ENCODE measurements at regions not wholly inside any gene's neighbourhood (a gene's known extent, or its start where the extent isn't known, plus 50 kb on each side); places are given as distances from the start of the nearest gene placed in this dataset.

DNA sequence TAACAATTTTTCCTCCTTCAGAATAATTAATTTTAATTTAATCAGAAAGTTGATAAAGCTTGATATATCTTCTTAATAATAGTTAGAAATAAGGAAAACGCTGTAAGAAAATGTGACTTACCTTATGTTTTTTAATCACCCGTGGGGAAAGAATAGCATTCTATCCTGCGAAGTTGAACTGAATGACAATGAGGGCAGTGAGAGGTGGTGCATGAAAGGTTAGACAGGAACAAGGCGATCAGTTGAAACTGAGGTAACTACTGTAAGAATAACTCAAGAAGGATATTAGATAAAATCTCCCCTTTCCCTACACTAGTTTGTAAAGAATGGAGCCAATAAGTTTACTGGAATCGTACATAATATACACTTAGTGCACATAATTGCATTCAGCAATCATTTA lies 655.0 kb upstream of the NCAM2 start:
- H3K4me3 Mint-ChIP-seq: no peak overlapping the region
- ATAC-seq (no peak), DNase-seq (no peak)
- H3K27me3 Mint-ChIP-seq: no peaks in the 10 kb centered on the region
- no peaks in the 10 kb centered on the region for H3K36me3 Mint-ChIP-seq (ENCODE audit: low read depth)
- no peak overlapping the region for H3K27ac Mint-ChIP-seq
- peaks cover 7% of the 10 kb centered on the region for H3K9me3 Mint-ChIP-seq
- no peaks in the 10 kb centered on the region for H3K4me1 Mint-ChIP-seq

DNA sequence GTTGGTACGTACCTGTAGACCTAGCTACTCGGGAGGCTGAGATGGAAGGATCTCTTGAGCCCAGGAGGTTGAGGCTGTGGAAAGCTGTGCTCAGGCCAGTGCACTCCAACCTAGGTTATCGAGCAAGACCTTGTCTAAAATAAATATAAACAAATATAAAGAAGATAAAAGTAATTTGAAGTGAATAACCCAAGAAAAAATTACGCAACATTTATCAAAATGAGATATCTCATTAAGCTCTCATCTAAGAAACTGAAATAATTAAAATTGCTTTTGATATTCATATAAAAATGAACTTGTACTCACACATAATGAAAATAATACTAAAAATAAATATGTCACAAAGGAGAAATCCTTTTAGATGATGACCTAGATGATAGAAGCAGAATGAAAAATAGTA lies 647.1 kb upstream of the NCAM2 start:
- H3K27ac Mint-ChIP-seq: no peak overlapping the region
- H3K4me1 Mint-ChIP-seq: no peaks in the 10 kb centered on the region
- H3K36me3 Mint-ChIP-seq (ENCODE audit: low read depth): no peaks in the 10 kb centered on the region
- no peak for ATAC-seq
- H3K9me3 Mint-ChIP-seq: peaks cover 8% of the 10 kb centered on the region
- no peaks in the 10 kb centered on the region for H3K27me3 Mint-ChIP-seq
- DNase-seq: no peak
- H3K4me3 Mint-ChIP-seq: no peak overlapping the region

GRCh38 chr21:20353351-20353750 lies 644.9 kb upstream of the NCAM2 start:
- H3K36me3 Mint-ChIP-seq (ENCODE audit: low read depth): no peaks in the 10 kb centered on the region
- no peak overlapping the region for H3K27ac Mint-ChIP-seq
- no peak overlapping the region for H3K4me3 Mint-ChIP-seq
- DNase-seq (no peak), ATAC-seq (no peak)
- no peaks in the 10 kb centered on the region for H3K4me1 Mint-ChIP-seq
- no peaks in the 10 kb centered on the region for H3K27me3 Mint-ChIP-seq
- H3K9me3 Mint-ChIP-seq: peaks cover 10% of the 10 kb centered on the region

- no peak overlapping the region for H3K4me3 Mint-ChIP-seq
- H3K27me3 Mint-ChIP-seq: no peaks in the 10 kb centered on the region
- ATAC-seq: no peak
- DNase-seq: no peak
- no peaks in the 10 kb centered on the region for H3K4me1 Mint-ChIP-seq
- no peaks in the 10 kb centered on the region for H3K36me3 Mint-ChIP-seq (ENCODE audit: low read depth)
- H3K27ac Mint-ChIP-seq: no peak overlapping the region
- peaks cover 5% of the 10 kb centered on the region for H3K9me3 Mint-ChIP-seq
Measured at GRCh38 chr21:20373031-20373430, 625.2 kb upstream of the NCAM2 start.

- Mint-ChIP-seq H3K4me3 (no peak overlapping the region), H3K27ac (no peak overlapping the region), H3K4me1 (no peaks in the 10 kb centered on the region), H3K36me3 (ENCODE audit: low read depth) (no peaks in the 10 kb centered on the region), H3K9me3 (no peaks in the 10 kb centered on the region), H3K27me3 (no peaks in the 10 kb centered on the region)
- ATAC-seq: no peak
- no peak for DNase-seq
Measured at GRCh38 chr21:20377250-20377649, 621.0 kb upstream of the NCAM2 start.

DNA sequence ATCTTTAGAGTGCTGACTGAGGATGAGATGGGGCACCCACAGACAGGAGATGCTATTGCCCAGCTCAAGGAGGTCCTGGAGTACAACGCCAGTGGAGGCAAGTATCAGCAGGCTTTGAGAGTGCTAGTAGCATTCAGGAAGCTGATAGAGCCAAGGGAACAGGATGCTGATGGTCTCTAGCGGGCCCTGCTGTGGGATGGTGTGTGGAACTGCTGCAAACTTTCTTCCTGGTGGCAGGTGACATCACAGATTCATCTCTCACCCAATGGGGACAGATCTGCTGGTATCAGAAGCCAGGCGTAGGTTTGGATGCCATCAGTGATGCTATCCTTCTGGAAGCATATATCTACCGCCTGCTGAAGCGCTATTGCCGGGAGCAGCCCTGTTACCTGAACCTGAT lies 609.8 kb upstream of the NCAM2 start:
- Mint-ChIP-seq H3K27me3 (no peaks in the 10 kb centered on the region), H3K4me1 (no peaks in the 10 kb centered on the region), H3K36me3 (ENCODE audit: low read depth) (no peaks in the 10 kb centered on the region), H3K4me3 (no peak overlapping the region), H3K27ac (no peak overlapping the region), H3K9me3 (peaks cover 35% of the 10 kb centered on the region)
- ATAC-seq (no peak), DNase-seq (no peak)

DNA sequence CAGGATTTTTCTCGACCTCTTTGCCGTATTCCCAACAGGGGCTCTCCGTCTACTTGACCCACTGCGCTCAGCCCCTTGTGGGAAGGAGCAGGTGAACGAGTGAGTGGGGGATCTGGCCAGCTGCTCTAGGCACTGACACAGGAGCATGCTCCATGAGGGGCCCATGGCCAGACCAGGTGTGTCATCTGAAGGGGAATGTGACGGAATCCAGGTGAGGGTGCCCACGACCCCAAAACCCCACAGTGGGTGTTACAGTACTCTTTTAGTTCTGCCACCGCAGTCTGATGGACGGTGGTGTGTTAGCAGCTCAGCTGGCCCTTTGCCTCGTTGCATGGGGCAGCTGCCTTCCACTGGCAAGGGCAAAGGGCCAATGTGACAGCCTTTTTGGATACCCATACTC lies 601.4 kb upstream of the NCAM2 start:
- ATAC-seq: no peak
- H3K4me1 Mint-ChIP-seq: no peaks in the 10 kb centered on the region
- no peak for DNase-seq
- H3K4me3 Mint-ChIP-seq: no peak overlapping the region
- no peak overlapping the region for H3K27ac Mint-ChIP-seq
- H3K36me3 Mint-ChIP-seq (ENCODE audit: low read depth): no peaks in the 10 kb centered on the region
- H3K27me3 Mint-ChIP-seq: no peaks in the 10 kb centered on the region
- peaks cover 20% of the 10 kb centered on the region for H3K9me3 Mint-ChIP-seq

DNA sequence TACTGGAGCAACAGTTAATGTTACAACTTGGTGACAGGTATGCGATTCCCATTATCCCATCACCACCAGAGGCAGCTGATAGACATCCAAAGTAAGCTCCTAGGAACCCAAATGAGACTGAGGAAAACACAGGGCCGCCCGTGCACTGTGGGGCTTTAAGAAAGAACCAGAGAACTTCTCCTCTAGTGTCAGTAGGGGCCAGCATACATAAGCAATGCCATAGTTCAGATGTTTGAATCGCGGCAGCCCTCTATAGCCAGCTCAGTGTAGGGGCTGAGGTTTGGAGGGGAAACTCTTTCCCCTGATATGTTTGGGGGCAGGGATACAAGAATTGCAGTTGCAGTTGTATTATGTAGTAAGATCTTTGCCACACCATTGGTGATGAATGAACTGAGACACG lies 593.3 kb upstream of the NCAM2 start:
- H3K9me3 Mint-ChIP-seq: peaks cover 21% of the 10 kb centered on the region
- no peak overlapping the region for H3K4me3 Mint-ChIP-seq
- H3K27me3 Mint-ChIP-seq: no peaks in the 10 kb centered on the region
- no peaks in the 10 kb centered on the region for H3K36me3 Mint-ChIP-seq (ENCODE audit: low read depth)
- H3K27ac Mint-ChIP-seq: no peak overlapping the region
- no peak for ATAC-seq
- no peaks in the 10 kb centered on the region for H3K4me1 Mint-ChIP-seq
- DNase-seq: no peak

- H3K9me3 Mint-ChIP-seq: peaks cover 20% of the 10 kb centered on the region
- no peak for DNase-seq
- no peak overlapping the region for H3K4me3 Mint-ChIP-seq
- ATAC-seq: no peak
- no peaks in the 10 kb centered on the region for H3K4me1 Mint-ChIP-seq
- H3K27ac Mint-ChIP-seq: no peak overlapping the region
- no peaks in the 10 kb centered on the region for H3K36me3 Mint-ChIP-seq (ENCODE audit: low read depth)
- H3K27me3 Mint-ChIP-seq: no peaks in the 10 kb centered on the region
Measured at GRCh38 chr21:20418353-20418752, 579.9 kb upstream of the NCAM2 start.

DNA sequence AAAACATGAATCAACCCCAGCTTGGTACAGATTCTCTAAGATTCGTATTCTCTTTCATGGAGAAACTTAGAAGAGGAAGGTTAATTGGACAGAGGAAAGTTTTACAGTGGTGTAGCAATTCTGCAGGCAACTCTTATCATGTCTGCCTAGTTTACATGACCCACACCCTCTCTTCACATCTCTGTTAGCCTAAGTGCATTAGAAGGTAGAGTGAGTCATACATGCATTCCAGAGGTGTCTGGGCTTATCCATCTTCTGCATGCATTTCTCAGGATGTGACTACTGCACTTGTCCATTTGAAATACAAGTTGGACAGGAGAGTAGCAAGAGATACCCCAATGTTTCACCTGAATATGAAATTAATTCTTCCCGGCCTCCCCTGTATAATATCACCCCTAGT lies 578.4 kb upstream of the NCAM2 start:
- Mint-ChIP-seq H3K36me3 (ENCODE audit: low read depth) (no peaks in the 10 kb centered on the region), H3K9me3 (peaks cover 15% of the 10 kb centered on the region), H3K4me3 (no peak overlapping the region), H3K27ac (no peak overlapping the region), H3K27me3 (no peaks in the 10 kb centered on the region), H3K4me1 (no peaks in the 10 kb centered on the region)
- no peak for DNase-seq
- ATAC-seq: no peak

- no peaks in the 10 kb centered on the region for H3K4me1 Mint-ChIP-seq
- H3K27me3 Mint-ChIP-seq: no peaks in the 10 kb centered on the region
- peaks cover 10% of the 10 kb centered on the region for H3K9me3 Mint-ChIP-seq
- H3K27ac Mint-ChIP-seq: no peak overlapping the region
- DNase-seq (no peak), ATAC-seq (no peak)
- H3K36me3 Mint-ChIP-seq (ENCODE audit: low read depth): no peaks in the 10 kb centered on the region
- H3K4me3 Mint-ChIP-seq: no peak overlapping the region
Measured at GRCh38 chr21:20424943-20425342, 573.3 kb upstream of the NCAM2 start.

DNA sequence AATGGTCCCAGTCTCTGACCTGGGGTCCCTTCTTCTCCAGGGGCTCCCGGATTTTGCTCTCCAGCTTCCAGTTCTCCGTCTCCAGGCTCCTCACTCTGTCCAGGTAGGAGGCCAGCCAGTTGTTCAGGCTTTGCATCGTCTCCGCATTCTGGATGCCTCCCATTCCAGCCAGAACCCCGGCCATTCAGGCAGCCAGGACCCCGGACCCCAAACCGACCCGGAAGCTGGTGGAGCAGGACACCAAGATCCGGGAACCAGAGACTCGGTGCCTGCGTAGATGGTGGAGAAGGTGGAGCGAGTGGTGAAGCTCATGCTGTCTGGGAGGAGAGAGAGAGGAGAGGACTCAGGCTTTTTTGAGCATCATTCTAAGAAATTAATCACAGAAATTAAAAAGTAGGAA lies 572.4 kb upstream of the NCAM2 start:
- Mint-ChIP-seq H3K27me3 (no peaks in the 10 kb centered on the region), H3K4me3 (no peak overlapping the region), H3K9me3 (peaks cover 9% of the 10 kb centered on the region), H3K36me3 (ENCODE audit: low read depth) (no peaks in the 10 kb centered on the region), H3K4me1 (no peaks in the 10 kb centered on the region), H3K27ac (no peak overlapping the region)
- no peak for DNase-seq
- ATAC-seq: no peak

DNA sequence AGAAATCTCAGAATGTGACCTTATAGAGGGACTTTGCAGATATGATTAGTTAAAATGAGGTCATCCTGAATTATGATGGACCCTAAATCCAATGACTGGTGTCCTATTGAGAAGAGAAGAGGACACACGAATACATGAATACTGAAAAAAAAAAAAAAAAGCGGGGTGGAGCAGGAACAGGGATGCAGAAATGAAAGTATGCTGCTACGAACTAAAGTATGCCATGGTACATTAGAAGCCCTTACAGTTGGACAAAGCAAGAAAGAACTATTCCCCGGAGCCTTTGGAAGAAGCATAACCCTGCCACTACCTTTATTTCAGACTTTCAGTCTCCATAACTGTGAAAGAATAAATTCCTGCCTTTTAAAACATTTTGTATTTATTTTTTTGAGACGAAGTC lies 557.9 kb upstream of the NCAM2 start:
- Mint-ChIP-seq H3K4me1 (no peaks in the 10 kb centered on the region), H3K9me3 (peaks cover 23% of the 10 kb centered on the region), H3K27ac (no peak overlapping the region), H3K4me3 (no peak overlapping the region), H3K36me3 (ENCODE audit: low read depth) (no peaks in the 10 kb centered on the region), H3K27me3 (no peaks in the 10 kb centered on the region)
- ATAC-seq: no peak
- no peak for DNase-seq

DNA sequence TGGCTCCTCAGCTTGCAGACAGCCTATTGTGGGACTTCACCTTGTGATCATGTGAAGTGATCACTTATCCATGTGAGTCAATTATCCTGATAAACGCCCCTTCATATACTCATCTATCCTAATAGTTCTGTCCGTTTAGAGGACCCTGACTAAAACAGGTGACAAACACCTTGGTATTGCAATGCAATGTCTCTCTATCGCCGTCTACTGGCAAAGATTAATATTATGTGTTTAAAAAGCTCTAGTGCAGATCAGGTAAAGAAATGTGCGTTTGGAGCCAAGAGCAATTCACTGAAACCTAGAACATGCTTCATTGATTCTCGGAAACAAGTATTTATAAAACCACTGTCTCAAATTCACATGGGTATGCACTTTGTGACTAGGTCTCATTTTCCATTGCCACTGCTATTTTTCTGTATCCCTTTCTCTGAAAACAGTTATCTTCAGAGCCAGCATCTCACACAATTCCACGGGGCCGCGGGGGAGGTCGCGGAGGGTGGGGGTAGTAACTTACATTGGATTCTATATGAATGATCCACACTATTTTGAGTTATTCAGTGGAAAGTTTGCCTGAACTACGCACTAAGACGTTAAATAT lies 554.6 kb upstream of the NCAM2 start:
- ATAC-seq: no peak
- Mint-ChIP-seq H3K9me3 (peaks cover 20% of the 10 kb centered on the region), H3K27me3 (no peaks in the 10 kb centered on the region), H3K4me3 (no peak overlapping the region), H3K27ac (no peak overlapping the region), H3K4me1 (no peaks in the 10 kb centered on the region), H3K36me3 (ENCODE audit: low read depth) (no peaks in the 10 kb centered on the region)
- no peak for DNase-seq

DNA sequence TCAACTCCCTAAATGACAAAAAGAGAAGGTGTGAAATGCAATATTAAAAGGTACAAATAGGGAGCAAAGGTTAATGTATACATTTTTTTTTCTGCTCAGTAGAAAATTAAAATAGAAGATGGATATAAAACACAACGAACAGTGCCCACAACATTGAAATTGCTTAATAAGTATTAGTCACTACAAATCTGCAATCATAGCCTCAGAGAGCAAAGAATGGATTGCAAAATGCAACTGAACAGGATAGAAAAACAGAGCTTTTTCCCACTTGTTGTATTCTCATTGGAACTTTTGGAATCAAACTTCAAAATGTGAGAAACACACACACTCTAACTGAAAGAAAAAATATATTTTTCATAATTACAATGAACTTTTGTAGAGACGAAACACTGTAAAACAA lies 552.2 kb upstream of the NCAM2 start:
- peaks cover 20% of the 10 kb centered on the region for H3K9me3 Mint-ChIP-seq
- ATAC-seq (no peak), DNase-seq (no peak)
- H3K27me3 Mint-ChIP-seq: no peaks in the 10 kb centered on the region
- no peak overlapping the region for H3K4me3 Mint-ChIP-seq
- no peak overlapping the region for H3K27ac Mint-ChIP-seq
- no peaks in the 10 kb centered on the region for H3K36me3 Mint-ChIP-seq (ENCODE audit: low read depth)
- H3K4me1 Mint-ChIP-seq: no peaks in the 10 kb centered on the region

- H3K4me3 Mint-ChIP-seq: no peak overlapping the region
- no peaks in the 10 kb centered on the region for H3K4me1 Mint-ChIP-seq
- H3K9me3 Mint-ChIP-seq: no peaks in the 10 kb centered on the region
- H3K36me3 Mint-ChIP-seq (ENCODE audit: low read depth): no peaks in the 10 kb centered on the region
- H3K27ac Mint-ChIP-seq: no peak overlapping the region
- no peak for ATAC-seq
- no peaks in the 10 kb centered on the region for H3K27me3 Mint-ChIP-seq
- no peak for DNase-seq
Measured at GRCh38 chr21:20451046-20451445, 547.2 kb upstream of the NCAM2 start.
